Fibroblast of skin of back (primary cell): ENCODE measurements at regions not wholly inside any gene's neighbourhood (a gene's known extent, or its start where the extent isn't known, plus 50 kb on each side); places are given as distances from the start of the nearest gene placed in this dataset.

Experiments
- DNase-seq: peaks from one replicate; pipeline ENCODE4 v3.0.0-alpha.2; 2013

- peak; percentile 76 for DNase-seq
These were observed 1160.5 kb upstream of the NXPH2 start for GRCh38 chr2:139940686-139941085.

DNA sequence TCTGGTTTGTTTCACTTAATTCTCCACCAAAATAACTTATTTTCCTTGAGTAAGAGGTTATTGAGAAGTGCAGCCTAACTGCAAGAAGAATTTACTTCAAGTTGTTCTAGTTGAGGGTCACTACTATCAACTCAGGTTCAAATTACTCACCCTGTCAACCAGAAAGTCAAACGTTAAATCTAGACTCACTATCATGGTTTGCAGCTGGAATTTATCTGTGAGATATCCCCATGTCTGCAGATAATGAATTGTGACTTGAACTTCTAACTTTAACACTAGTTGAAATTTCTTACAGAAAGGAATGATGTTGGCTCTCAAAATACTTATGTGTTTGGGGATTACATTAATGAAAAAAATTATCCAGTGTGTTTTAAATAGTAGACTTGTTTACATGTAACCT is 1145.7 kb upstream of the NXPH2 start:
- DNase-seq: no peak

DNA sequence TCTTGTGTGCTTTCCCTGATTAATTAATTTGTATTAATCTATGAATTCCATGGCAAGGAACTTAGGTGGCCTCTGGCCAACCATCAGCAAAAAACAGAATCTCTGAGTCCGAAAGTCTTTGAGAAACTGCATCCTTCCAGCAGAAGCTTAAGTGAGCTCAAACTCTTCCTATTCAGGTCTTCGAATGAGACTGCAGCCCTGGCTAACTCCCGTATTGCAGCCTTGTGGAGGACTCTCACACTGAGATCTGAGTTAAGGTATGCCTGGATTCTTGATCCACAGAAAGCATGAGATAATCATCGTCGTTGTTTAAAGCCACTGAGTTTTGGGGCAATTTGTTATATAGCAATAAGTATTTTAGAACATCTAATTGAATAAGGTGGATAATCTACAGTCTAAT is 1143.9 kb upstream of the NXPH2 start:
- no peak for DNase-seq

GRCh38 chr2:139918982-139919381 is 1138.8 kb upstream of the NXPH2 start:
- no peak for DNase-seq

- DNase-seq: peak; percentile 32
These were observed 1137.6 kb upstream of the NXPH2 start for GRCh38 chr2:139917690-139918384.

DNA sequence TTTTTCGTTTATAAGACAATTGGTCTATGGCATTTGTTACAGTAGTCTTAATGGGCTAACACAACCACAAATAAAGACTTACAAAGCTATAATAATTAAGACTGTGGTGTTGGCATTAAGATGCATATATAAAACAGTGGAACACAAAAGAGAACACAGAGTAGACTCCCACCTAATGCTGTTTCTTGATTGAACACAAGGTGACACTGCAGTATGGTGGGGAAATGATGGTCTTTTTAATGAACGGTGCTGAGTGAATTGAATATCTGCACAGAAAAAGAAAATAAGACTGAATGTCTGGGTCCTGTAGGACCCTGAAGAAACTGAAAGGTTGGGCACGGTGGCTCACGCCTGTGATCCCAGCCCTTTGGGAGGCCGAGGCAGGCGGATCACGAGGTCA is 1136.6 kb upstream of the NXPH2 start:
- DNase-seq: no peak

DNA sequence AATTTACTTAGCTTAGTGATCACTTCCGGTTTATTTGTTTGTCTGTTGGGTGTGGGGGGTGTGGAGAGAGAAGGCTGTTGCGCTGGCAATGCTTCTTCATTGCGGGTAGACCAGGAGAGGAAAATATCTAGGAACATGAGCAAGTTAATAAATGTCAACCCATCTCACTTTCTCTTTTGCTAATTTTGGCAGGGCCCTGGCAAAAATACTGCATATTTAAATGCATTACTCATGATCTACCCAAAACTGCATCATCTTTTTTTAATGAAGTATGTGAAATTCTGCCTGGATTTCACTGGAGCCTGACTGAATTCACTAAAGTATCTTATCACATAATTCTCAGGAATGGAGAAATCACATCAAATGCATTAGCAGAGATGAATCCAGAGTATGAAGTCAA is 1131.0 kb upstream of the NXPH2 start:
- DNase-seq: peak; percentile 2

DNA sequence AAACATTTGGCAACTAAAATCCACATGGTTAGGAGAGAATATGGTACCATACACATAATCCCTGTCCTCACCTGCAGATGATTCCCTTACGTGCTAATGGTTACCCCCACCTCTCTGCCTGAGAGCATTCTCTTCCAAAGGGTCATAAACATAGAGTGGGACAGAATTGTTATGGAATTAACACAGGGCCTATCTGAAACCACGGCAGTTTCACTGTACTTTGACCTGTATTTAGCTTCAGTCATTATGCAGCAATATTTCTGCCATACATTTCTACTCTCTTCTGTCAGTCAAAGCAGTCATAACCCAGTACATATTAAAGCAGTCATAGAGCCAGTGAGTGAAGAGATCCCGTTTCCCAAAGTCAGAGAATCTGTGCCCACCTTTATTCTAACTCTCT is 1128.9 kb upstream of the NXPH2 start:
- DNase-seq: no peak

DNA sequence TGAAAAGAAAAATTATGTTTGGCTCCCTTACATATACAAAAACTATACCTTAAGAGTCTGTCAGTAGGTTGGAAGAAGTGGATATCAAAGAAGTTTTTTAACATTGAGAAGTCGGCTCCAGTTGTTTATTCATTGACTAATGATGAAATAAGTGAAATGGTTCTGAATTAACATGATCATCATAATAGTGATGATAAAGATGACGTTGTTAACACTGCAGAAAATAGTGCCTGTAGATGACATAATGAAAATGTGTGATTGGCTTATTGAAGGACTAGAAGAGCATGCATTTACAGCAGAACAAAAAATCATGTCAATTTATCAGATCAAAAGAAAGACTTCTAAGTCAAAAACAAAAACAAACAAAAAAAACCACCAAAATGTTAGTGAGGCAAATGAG is 1125.4 kb upstream of the NXPH2 start:
- DNase-seq: no peak

DNA sequence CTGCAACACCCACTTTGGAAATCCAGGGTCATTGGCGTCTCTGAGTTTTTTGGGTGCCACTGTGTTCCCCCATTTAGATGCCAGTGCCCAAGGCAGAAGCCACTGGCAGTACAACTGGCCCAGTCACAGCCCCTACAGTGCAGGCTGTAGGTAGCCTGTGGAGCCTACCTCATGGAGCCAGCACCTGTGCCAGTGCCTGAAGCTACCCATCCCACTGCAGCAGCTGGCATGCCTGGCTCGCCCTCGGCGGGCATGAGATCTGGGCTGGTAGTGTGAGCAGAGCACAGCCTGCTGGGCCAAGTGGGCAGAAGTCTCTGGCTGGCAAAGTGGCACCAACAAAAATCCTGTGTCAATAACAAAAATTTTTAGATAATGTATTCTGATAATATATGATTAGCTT is 1111.4 kb upstream of the NXPH2 start:
- DNase-seq: no peak

DNA sequence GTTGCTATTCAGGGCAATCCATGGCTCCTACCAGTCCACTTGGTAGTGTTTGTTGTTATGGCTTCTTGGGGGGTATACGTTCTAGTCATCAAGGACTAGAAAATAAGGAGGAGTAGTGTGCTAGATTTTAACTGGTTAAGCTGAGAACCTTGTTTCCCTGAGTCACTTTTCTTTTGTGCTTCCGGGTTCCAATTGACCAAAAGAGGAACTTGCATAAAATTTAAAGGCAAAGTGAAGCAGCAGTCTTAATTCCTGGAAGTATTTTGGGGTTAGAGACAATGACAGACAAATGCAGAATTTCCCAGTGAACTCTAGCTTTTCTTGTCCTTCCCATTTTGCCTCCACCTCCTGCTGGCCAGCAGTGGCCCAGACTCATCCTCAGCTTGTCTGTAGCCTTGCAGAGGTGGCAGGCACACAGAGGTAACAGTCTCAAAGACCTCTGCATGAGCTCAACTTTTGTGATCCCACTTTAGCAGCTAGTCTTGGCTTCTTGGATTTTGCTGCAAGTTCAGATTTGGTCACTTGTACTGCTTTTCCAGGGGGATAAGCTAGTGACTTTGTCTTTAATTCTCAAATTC is 1105.8 kb upstream of the NXPH2 start:
- no peak for DNase-seq

GRCh38 chr2:139876964-139877363 is 1096.8 kb upstream of the NXPH2 start:
- no peak for DNase-seq

GRCh38 chr2:139876321-139876720 is 1096.1 kb upstream of the NXPH2 start:
- peak; percentile 6 for DNase-seq

GRCh38 chr2:139872503-139872902 is 1092.3 kb upstream of the NXPH2 start:
- DNase-seq: no peak

DNA sequence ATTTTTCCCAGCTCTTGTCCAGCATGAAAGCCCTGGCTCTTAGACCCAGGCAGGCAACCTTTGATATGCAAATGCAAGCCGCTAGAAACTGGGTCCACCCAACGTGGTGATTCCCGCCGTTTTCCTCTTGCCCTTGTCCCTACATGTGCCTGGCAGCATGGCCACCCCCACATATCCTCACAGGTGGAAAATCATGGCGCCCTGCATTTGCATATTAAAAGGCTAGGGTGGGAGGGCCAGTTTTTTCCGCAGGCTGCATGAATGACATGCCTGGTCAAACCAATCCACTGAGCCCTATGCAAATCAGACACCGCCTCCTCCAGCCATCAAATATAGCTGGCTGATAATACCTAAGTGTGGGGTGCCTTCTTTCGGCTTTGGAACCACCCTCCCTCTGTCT is 1091.8 kb upstream of the NXPH2 start:
- no peak for DNase-seq

DNA sequence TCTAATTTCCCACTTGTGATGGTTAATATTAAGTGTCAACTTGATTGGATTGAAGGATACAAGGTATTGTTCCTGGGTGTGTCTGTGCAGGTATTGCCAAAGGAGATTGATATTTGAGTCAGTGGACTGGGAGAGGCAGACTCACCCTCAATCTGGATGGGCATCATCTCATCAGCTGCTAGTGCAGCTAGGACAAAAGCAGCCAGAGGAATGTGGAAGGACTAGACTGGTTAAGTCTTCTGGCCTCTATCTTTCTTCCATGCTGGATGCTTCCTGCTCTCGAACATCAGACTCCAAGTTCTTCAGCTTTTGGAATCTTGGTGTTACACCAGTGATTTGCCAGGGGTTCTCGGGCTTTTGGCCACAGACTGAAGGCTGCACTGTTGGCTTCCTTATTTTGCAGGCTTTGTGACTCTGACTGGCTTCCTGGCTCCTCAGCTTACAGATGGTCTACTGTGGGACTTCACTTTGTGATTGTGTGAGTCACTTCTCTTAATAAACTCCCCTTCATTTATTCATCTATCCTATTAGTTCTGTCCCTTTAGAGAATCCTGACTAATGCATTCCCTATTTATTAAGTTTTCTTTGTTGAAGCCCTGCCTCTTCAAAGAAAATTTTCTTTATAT is 1087.5 kb upstream of the NXPH2 start:
- DNase-seq: no peak

DNA sequence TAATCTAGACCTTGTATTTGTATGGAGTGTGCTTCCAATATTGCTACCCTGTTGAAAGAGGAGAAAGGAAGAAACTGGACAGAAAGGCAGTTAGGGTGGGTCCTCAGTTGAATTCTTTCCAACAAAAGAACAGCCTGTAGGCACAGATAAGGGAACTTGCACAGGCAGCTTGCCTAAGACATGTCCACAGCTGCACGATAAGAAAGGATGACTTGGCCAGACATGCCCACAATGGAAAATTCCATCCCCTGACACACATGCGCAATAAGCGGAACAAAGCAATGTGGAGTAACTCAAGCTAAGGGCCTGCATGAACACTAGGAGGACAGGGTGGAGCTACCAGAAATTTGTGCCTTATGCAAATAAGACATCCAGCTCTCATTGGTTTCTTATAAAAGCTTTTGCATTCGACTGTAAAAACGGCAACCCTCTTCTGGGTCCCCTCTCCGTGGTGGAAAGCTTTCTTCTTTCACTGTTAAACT is 1084.7 kb upstream of the NXPH2 start:
- no peak for DNase-seq

DNA sequence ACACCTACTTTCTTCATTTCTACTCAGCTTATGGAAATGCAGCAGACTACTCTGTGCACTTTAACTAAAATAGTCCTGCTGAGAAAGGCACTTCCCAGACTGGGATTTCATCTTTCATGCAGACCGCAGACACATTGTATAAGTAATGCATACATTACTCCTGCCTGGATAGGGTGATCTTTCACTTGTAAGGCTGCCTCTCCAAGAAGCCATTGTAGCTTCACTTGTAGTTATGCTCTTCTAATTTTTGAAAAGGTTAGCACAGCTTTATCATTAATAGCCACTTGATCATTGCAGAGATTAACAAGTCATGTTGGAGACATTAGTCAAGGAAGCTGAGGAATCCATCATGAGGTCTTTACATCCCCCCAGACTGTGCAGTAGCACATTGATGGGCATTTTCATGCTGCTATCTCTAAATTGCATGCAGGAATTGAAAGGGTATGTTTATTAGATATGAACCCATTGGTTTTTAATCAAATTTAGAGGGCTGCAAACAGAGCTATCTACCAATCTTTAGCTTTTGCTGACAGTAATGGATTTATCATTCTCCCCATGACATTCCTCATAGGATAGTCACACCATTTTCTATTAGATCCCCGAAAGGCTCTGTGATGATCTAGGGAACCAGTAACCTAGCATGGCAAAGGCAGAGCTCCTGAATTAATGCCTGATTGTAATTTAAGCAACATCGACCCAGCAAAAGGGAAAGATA is 1074.7 kb upstream of the NXPH2 start:
- no peak for DNase-seq

- DNase-seq: no peak
These were observed 1070.2 kb upstream of the NXPH2 start for GRCh38 chr2:139850254-139850890.

- DNase-seq: no peak
These were observed 1056.6 kb upstream of the NXPH2 start for GRCh38 chr2:139836769-139837168.

GRCh38 chr2:139835101-139835500 is 1054.9 kb upstream of the NXPH2 start:
- DNase-seq: no peak

DNA sequence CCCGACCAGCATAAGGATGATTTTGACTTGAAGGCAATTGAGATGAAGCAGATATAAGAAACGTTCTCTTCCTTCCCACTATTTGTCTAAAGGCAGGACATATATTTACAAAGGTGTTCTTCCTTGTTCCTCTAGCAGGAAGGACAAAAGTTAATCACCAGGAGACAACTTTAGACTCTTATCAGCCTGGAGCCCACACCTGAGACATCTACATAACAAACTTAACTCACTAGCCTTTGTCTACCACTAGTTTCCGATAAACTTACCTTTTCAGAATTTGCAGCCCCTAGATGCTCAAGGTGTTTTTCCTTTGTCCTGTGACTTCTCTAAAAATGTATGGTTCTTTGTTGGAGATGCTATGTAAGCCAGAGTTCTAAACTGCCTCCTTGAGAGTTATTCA is 1047.8 kb upstream of the NXPH2 start:
- DNase-seq: no peak

- no peak for DNase-seq
These were observed 1045.5 kb upstream of the NXPH2 start for GRCh38 chr2:139825726-139826125.
